Renal cortical epithelial cell (primary cell): ENCODE measurements at regions not wholly inside any gene's neighbourhood (a gene's known extent, or its start where the extent isn't known, plus 50 kb on each side); places are given as distances from the start of the nearest gene placed in this dataset.
A peak's percentile ranks its signal among the peaks of the same experiment; 100 is the strongest.

ENCODE experiments used
- DNase-seq: peaks from one replicate; pipeline ENCODE4 v3.0.0-alpha.2; 2011; ENCODE audit warnings: low read depth

DNA sequence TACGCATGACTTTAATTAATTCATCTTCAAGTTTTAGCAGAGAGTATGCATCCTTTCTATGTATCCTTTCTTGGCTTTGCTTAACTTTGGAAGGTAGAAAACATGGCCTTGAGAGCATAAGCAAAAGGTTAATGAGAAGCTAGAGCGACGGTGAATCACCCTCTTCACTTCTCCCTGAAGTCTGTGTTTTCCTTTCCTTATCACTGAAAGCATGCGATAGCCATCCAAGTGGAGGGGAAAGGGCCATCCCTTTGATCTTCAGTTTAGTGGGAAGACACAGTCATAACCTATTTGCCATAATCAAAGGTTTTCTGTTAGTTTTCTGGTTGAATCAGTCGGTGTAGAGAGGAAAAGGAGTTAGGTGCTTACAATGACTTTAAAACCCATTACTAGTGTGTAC lies 354.0 kb upstream of the ROBO2 start:
- peak; percentile 58 for DNase-seq

DNA sequence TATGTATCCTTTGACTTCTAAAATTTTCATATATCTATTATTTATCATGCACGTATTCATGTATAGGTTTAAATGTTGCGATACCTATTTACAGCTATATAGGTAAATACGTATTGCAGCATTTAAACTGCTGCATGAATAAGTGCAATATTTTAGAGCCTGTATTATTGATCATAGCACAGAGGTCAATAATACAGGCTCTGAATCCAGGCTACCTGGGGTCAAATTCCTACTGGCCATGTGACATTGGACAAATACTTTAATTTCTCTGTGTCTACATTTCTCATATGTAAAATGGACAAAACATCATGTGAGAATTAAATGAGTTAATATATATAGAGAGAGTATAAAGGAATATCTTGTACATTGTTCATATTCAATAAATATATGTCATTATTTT lies 352.9 kb upstream of the ROBO2 start:
- no peak for DNase-seq

DNA sequence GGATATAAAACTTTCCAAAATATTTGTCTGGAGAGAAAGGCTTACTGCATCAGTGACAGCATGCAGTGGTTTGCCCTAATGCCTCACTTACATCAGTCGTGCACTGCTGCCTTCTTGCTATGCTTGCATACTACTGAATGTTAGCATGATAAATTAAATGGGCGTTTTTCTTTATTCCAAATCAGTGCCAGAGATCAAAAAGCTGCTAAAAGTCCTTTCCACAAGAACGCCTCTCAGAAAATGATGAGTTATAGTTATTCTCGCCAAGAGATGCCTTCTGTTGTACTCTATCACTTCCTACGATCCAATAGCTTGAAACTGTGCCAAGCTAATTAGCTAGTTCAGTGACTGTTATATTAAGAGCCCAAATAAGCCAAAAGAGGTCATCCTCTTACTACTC lies 345.8 kb upstream of the ROBO2 start:
- peak; percentile 21 for DNase-seq

DNA sequence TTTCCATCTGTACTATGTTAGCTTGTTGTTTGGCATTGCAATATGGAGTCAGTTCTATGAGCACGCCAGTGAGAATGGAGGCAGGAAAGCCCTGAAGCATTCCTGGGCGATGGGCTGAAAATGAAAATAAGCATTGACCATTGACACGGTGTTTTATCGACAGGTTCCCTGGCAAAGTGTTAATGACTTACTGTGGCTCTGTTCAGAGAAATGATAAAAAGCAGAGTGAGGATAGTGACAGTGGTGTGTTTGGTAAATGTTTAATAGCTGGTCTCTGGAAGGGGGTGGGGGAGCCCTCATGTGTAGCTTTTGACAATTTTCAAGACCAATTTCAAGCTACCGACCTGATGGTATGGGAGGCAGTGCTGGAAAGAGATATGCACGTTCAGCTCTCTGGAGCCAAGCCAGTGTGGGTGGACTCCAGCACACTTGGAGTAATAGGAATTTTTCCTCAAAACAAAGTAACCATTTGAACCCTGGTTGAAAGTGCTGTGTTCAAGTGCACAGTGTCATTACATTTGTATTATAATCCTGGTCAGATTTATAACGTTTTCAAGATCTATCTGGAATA lies 341.7 kb upstream of the ROBO2 start:
- no peak for DNase-seq

DNA sequence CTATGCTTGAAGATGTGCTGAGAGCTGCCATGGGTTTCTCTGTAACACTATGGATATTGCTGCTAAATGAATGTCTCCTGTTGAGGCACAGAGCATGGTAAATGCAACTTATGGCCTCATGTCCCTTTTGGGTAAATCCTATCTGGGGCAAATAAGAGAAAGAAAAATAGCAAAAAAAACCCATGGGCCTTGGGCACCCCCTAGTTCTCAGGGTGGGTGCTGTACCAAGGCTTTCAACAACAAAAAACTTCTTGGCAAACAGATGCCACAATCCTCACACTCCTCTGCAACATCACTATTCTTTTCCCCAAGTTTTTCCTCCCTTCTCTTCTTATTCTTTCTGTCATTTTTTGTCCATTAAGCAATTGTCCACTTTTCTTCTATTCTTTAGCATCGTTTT lies 340.1 kb upstream of the ROBO2 start:
- DNase-seq: no peak

DNA sequence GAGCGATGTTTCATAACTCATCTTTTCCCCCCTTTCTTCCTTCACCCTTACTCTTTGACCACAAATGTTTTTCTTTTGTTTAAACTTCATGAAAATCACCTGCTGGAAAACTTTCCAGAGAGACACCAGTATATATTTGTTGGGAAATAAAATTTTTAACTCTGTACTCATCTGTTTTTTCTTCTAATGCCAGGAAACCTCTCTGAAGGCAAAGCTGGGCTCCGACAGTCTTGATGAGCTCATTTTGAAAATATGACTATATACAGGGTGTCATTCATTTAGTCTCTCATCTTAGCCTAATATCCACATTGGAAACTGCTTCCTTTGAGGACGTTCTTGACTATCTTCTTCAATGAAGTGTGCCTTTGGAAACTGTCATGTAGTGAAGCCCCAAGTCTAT lies 339.6 kb upstream of the ROBO2 start:
- no peak for DNase-seq

DNA sequence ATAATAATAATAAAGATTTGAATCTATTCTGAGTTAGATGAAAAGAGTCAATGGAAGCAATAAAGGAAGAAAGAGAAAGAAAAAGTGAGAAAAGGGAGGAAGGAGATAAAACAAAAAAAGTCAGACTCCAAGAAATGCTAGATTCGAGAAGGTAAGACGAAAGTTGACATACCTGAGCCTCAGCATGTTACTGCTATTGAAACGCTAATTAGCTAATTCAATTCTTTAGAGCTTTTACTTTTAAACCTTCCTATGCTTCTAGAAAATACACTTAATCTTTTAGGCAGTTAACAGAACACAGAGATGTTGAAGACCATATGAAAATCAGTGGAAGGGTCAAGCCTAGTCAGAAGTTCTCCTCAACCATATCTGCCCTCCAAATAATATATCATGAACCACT lies 337.2 kb upstream of the ROBO2 start:
- no peak for DNase-seq

DNA sequence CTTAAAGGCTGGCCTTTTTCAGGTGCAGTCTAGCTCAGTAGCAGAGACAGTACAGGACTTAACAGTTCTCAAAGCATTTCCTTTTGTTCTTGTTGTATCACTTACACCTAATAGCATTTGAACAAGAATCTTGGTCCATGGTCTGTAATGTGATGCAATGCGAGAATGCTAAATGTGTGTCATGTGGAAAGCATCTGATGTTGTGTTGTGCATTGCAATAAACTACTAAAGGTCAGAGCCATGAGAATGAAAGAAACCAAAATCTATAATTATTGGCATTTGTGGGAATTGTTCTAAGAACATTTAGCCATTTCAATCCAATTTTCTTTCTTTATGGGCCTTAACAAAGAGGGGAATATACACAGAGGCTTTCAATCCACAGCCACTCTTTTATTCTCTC lies 324.5 kb upstream of the ROBO2 start:
- DNase-seq: peak; percentile 3

DNA sequence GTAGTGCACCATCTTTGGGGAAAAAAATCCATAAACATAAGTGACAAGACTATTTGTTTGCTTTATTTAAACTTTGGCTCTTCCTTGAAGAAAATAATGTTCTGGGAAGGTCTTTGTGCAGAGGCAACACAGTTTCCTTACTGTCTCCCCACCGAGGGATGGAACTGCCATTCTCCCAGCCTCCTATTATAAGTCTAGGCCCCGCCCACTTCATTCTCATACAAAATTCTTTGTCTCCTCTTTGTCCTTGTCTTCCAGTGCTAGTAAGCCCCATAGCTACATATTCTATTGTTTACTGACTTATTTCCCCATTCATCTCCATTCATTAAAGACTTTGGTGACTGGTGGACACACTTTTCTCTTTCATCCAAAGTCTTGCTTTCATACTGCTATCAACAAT lies 316.5 kb upstream of the ROBO2 start:
- no peak for DNase-seq

DNA sequence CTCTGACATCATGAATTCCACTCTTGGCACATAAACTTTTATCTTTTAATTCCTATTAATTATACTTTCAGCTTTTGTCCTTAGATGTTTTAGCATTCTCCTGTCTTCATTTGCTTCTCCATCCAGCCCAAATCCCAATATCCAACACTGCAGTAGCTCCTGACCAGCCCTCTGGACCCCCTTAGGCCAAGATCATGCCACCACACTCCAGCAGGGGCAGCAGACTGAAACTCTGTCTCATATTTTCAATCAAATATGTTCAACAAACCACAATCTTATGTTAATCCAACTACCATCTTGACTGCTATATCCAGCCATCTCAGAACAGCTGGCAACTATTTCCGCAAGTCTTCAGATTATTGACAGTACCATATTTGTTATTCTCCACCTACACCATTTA lies 315.8 kb upstream of the ROBO2 start:
- DNase-seq: no peak

DNA sequence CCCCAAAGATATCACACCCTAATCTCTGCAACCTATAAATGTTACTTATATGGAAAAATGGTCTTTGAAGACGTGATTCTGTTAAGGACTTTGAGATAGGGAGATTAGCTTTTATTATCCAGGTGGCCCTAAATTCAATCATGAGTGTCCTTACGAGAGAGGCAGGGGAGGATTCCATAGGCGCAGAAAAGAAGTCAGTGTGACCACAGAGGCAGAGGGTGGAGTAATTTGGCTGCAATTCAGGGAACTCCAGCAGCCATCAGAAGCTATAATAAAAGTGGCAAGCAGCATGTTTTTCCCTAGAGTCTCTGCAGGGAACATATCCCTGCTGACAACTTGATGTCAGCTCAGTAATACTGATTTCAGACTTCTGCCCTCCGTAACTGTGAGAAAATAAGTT lies 315.2 kb upstream of the ROBO2 start:
- DNase-seq: peak; percentile 2

DNA sequence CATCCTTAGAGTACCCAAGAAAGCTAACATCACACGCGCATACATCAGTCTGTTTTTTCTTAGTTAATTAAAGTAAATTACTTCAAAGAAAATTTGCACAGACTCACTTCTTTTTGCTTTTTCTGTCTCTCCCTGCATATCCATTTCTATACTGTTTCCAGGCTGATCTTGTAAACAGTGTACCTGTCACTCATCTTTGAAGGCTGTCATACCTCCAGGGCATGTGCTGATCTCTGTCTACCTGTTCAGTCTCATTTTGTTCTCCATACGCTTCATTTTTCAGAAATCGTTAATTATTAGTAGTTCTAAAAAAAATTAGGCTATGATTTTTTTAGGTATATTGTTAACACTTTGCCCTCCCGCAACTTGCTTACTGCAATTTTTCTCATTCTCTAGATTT lies 313.9 kb upstream of the ROBO2 start:
- no peak for DNase-seq

DNA sequence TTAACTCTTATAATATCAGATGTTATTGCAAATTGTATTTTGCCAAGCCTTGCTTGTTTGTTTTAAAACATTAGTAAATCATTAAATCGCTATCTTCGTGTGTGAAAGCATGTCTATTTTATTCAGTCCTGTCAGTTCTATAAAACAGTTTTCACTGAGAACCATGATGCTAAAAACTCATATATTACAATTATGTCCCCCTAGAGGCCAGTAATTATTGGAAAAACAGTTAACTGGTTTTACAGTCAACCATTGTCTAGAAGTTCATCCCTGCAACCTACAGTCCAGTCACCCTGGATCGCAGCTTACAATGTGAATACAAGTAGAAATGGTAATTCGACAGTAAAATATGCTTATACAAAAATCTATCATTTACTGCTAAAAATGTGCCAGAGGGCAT lies 311.5 kb upstream of the ROBO2 start:
- no peak for DNase-seq

DNA sequence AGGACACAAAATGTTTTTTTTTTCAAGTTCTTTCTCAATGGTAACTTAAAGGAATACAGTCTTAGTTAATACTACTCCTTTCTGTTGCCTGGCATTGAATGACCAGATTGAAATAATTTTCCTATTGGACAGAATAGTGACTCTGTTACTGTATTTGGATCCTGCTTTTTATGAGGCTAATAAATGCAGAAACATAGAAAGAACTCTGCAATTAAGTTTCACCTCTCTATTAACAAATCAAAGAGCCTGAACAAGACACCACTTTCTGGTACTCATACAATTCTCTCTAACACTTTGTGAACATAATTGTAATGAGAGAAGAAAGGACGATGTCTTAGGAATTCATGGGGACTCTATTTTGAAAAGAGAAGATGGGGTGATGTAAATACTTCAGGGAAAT lies 308.4 kb upstream of the ROBO2 start:
- no peak for DNase-seq

DNA sequence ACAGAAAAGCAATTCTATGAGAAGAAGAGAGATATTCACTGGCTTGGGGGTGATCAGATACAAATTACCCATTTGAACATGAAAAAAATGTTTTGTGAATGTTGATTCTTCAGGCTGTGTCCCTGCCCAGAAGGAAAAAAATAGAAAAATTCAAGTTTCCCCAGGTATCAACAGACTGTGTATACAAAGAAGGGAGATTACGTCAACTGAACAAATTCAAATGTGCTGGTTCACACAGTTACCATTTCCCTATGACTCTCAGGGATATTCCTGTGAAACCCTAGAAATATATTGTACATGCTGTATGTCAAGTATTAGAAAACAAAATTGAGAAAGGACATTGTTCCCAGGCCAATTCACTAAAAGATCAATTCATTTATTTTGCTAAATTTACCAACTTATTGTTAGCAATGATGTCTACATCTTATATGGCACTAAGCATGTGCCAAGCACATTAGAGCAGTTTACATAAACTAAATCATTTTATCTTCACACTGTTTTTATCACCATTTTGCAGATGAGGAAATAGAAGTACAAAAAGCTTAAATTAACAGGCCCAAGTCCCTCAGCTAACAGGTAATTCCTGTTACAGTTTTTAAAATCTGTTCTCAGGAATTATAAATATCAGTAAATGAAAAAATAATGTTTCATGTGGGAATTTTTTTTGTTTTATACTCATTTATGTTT lies 306.7 kb upstream of the ROBO2 start:
- no peak for DNase-seq

DNA sequence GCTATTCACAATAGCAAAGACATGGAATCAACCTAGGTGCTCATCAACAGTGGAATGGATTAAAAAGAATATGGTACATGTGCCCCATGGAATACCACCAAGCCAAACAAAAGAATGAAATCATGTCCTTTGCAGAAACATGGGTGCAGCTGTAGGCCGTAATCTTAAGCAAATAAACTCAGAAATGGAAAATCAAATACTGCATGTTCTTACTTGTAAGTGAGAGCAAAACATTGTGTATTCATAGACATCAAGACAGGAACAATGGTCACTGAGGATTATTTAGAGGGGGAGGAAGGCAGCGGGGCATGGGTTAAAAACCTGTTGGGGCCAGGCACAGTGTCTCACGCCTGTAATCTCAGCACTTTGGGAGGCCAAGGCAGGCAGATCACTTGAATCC lies 304.7 kb upstream of the ROBO2 start:
- DNase-seq: no peak

DNA sequence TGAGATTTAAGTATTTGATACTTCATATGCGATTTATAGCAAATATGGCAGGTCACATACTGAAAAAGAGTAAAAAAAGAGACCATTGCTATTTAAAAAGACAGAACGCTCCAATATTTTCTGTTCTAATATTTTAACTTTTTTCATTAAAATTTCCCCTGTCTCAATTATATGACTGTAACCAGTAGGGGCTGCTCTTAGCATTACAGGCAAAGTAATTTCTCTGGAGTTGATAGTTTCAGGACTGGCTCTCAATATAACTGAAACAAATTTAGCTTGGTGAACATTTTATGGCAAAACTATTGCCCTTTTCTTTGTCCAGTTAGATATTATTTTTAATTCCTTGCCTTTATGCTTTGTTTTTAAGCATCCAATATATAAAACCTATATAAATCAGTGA lies 286.3 kb upstream of the ROBO2 start:
- DNase-seq: peak; percentile 18

DNA sequence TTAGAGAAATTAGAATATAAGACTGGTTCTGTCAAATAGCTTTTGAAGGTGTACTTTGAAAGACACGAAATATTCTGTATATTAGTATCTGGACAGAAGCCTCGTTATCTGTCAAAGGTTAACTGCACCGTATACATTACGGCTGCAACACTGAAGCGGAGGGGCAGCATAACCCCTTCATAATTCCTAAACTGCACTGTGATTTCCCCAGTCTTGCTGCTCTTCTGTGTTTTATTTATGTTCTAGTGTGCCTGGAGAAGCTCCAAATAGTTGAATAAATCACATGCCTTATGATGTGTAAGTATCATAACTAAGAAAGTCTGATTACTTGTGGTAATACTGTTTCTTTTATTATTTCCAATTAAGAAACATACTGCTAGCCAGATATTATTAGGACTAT lies 285.7 kb upstream of the ROBO2 start:
- no peak for DNase-seq

DNA sequence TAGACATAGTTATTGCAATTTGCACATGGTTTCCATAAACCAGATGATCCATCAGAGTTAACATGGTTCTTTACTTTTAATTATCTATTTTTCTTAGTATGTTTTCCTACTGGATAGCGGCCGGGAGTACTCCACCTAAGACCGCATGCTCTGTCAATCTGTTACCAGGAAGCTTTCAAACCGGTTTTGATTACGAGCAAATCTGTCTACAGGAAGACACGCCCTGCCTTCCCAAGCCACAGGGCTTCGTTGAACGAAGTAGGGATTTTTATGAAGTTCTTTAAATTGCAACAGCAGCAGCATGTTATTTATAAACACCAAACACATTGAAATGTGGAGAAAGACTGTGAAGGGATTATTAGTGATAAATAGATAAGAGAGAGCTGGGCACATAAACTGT lies 283.3 kb upstream of the ROBO2 start:
- peak; percentile 30 for DNase-seq

DNA sequence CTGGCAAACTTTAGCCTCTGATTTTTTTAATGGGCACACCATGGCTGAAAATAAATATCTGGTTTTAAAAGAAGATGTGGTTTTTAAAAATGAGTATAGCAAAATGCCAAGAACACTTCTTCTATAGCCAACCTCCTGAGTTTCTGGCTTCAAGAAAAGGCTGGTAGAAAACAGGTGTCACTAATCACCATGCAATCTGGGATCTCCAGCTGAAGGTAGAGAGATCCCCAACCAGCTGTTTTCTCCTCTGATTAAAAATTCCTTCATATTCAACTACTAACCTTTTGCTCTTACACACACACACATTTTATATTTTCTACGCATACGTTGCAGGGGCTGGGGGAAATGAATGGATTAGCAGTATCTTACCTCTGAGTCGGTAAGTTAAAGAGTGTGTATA lies 279.6 kb upstream of the ROBO2 start:
- DNase-seq: no peak

DNA sequence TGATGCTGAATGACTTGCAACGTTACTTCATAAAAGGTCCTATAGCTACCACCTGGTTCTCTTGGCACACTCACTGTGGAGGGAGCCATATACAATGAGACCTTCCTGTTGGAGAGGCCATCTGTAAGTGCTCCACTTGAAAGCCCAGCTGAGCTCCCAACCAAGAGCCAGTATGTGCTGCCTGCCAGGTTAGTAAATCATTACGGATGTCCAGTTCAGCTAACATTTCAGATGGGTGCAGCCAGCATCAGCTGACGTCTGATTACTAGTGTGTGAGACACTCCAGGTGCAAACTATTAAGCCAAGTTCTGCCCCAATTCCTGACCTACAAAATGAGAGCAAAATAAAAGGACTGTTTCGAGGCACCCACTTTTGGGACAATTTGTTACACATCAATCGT lies 274.4 kb upstream of the ROBO2 start:
- peak; percentile 47 for DNase-seq

DNA sequence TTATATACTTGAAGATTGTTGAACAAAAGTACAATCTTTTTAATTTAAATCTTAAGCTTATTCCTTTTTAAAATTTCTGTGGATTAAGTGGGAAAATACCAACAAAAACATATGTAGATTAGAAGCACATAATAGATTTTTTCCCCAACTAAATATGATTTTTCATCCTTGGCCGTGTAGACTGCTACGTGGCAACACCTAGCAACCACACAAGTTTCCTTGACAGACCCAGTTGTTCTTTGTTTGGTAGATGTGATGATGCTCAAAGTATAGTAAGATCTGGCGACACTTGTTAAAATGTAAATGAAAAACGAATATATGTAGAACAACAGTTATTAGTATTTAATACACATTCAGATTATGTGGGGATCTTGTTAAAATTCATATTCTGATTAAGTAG lies 271.0 kb upstream of the ROBO2 start:
- no peak for DNase-seq

DNA sequence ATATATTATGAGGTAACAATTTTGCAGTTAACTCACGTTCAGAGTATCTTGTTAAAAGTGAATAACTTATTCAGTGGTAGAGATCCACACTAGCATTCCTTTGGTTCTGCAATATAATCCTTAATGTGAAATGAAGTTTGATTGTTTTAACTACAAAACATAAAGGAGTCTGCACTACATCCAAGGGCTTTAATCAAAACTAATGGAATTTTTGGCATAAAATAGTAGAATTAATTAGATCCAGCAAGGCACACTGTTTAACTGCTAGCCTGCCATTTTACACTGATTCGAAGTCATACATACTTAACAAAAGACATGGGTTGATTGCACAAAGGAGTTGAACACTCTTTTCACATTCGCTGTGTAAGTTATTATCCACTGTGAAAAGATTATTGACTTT lies 263.0 kb upstream of the ROBO2 start:
- no peak for DNase-seq

DNA sequence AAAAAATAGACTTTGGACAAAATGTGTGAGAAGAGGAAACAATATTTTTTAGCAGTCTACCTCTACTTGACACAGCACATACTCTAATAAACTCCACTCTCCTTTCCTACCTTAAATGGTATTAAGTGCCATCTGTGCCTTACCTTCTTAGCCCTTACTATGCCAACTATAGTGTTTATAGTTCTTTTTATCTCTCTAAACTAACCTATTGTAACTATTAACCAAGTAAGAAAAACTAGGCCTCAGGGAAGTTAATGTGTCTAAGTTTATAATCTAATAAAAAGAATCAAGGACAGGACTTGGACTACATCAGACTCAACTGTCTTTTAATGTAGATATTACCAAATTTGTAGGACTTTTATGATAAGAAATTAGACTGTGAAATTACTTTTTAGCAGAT lies 251.7 kb upstream of the ROBO2 start:
- DNase-seq: peak; percentile 6
